ENCODE measurements at regions not wholly inside any gene's neighbourhood (a gene's known extent, or its start where the extent isn't known, plus 50 kb on each side); places are given as distances from the start of the nearest gene placed in this dataset.

DNA sequence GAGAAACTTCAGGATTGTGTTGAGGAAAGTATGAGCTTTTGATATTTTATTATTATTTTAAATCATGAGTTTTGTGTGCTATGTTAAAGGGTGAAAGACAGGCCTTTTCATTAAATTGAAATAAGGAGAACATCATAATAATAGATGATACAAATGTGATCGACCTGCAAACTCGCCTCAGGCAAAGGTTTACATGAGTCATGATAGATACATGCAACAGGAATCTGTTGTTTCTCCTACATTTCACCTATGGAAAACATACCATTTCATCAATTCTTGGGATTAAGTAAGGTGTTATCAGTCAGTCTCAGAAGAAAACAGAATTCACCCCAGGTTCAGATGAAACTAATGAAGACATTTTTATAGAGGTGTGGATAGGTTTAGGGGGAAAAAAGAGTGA, 1992.5 kb upstream of the PIK3C3 start:
- Histone ChIP-seq H3F3A (ENCODE audit: control insufficient read depth, insufficient read depth) (no peaks in the 10 kb centered on the region), H3K4me3 (ENCODE audit: low read length) (no peak overlapping the region), H3K4me1 (ENCODE audit: control insufficient read depth, low read length) (no peaks in the 10 kb centered on the region), H3K9me3 (ENCODE audit: control insufficient read depth, insufficient read depth, low read length) (no peaks in the 10 kb centered on the region), H3K36me3 (ENCODE audit: control insufficient read depth, low read length) (no peaks in the 10 kb centered on the region), H4K20me1 (ENCODE audit: control insufficient read depth, insufficient read depth, low read depth, low read length) (no peaks in the 10 kb centered on the region), H3K79me2 (ENCODE audit: control insufficient read depth, low read length) (no peaks in the 10 kb centered on the region), H3K27ac (ENCODE audit: low read depth, low read length) (no peak overlapping the region), H3K27me3 (ENCODE audit: control insufficient read depth, low read length) (no peaks in the 10 kb centered on the region), H3K9me2 (replicated peaks; ENCODE audit: control insufficient read depth, low read length) (no peaks in the 10 kb centered on the region), H3K4me2 (ENCODE audit: low read length) (no peak overlapping the region)
- TF ChIP-seq, protein P1, sequence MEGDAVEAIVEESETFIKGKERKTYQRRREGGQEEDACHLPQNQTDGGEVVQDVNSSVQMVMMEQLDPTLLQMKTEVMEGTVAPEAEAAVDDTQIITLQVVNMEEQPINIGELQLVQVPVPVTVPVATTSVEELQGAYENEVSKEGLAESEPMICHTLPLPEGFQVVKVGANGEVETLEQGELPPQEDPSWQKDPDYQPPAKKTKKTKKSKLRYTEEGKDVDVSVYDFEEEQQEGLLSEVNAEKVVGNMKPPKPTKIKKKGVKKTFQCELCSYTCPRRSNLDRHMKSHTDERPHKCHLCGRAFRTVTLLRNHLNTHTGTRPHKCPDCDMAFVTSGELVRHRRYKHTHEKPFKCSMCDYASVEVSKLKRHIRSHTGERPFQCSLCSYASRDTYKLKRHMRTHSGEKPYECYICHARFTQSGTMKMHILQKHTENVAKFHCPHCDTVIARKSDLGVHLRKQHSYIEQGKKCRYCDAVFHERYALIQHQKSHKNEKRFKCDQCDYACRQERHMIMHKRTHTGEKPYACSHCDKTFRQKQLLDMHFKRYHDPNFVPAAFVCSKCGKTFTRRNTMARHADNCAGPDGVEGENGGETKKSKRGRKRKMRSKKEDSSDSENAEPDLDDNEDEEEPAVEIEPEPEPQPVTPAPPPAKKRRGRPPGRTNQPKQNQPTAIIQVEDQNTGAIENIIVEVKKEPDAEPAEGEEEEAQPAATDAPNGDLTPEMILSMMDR (IDR thresholded peaks at IDR 0.05; ENCODE audit: low read depth, low read length, poor library complexity, severe bottlenecking) = no peak
- TF ChIP-seq EZH2phosphoT487 (IDR thresholded peaks at IDR 0.05; ENCODE audit: borderline replicate concordance, low read length) = no peak

DNA sequence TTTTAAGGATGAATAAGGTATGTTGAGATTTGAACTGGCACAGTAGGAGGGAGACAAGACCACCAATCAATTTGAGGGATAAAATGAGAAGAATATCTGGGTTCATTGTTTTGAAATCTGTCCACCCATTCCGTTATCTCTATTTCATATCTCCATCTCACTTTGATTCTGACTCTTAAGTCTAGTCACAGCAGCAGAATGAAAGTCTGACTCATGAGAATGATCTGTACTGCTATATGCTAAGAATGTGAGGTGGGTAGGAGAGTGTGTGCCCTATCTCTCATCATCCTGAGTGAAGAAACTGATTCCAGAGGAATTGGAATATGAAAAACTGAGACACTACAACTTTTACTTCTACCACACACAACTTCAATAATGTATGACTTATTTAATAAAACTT, 1994.5 kb upstream of the PIK3C3 start:
- Histone ChIP-seq H3K4me1 (ENCODE audit: control insufficient read depth, low read length) (no peaks in the 10 kb centered on the region), H3K9me2 (replicated peaks; ENCODE audit: control insufficient read depth, low read length) (no peaks in the 10 kb centered on the region), H3K9me3 (ENCODE audit: control insufficient read depth, insufficient read depth, low read length) (no peaks in the 10 kb centered on the region), H3K36me3 (ENCODE audit: control insufficient read depth, low read length) (no peaks in the 10 kb centered on the region), H3K4me3 (ENCODE audit: low read length) (no peak overlapping the region), H3F3A (ENCODE audit: control insufficient read depth, insufficient read depth) (no peaks in the 10 kb centered on the region), H3K79me2 (ENCODE audit: control insufficient read depth, low read length) (no peaks in the 10 kb centered on the region), H4K20me1 (ENCODE audit: control insufficient read depth, insufficient read depth, low read depth, low read length) (no peaks in the 10 kb centered on the region), H3K27ac (ENCODE audit: low read depth, low read length) (no peak overlapping the region), H3K4me2 (ENCODE audit: low read length) (no peak overlapping the region), H3K27me3 (ENCODE audit: control insufficient read depth, low read length) (no peaks in the 10 kb centered on the region)
- no peak for TF ChIP-seq EZH2phosphoT487 (IDR thresholded peaks at IDR 0.05; ENCODE audit: borderline replicate concordance, low read length)
- TF ChIP-seq, protein P1 (IDR thresholded peaks at IDR 0.05; ENCODE audit: low read depth, low read length, poor library complexity, severe bottlenecking) = no peak

DNA sequence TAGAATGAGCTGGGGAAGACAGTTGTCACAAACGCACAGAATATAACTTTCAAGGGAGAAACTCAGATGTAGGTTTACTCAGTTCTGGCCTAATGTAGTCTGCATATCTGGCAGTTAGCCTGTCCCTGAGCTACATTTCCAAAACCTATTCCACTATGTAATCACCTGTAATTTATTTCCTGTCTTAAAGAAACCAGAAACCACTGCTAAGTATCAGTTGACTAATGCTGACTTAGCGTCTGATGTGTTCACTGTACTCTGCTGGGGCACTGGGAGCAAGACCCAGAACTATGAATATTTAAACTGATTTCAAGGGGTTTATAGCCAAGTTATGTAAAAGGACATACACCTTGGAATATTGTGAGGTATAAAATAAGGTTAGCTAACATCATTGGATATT, 1995.2 kb upstream of the PIK3C3 start:
- Histone ChIP-seq H3K36me3 (ENCODE audit: control insufficient read depth, low read length) (no peaks in the 10 kb centered on the region), H4K20me1 (ENCODE audit: control insufficient read depth, insufficient read depth, low read depth, low read length) (no peaks in the 10 kb centered on the region), H3K4me2 (ENCODE audit: low read length) (no peak overlapping the region), H3K27ac (ENCODE audit: low read depth, low read length) (no peak overlapping the region), H3K4me3 (ENCODE audit: low read length) (no peak overlapping the region), H3K4me1 (ENCODE audit: control insufficient read depth, low read length) (no peaks in the 10 kb centered on the region), H3K9me3 (ENCODE audit: control insufficient read depth, insufficient read depth, low read length) (no peaks in the 10 kb centered on the region), H3K9me2 (replicated peaks; ENCODE audit: control insufficient read depth, low read length) (no peaks in the 10 kb centered on the region), H3F3A (ENCODE audit: control insufficient read depth, insufficient read depth) (no peaks in the 10 kb centered on the region), H3K79me2 (ENCODE audit: control insufficient read depth, low read length) (no peaks in the 10 kb centered on the region), H3K27me3 (ENCODE audit: control insufficient read depth, low read length) (no peaks in the 10 kb centered on the region)
- TF ChIP-seq EZH2phosphoT487 (IDR thresholded peaks at IDR 0.05; ENCODE audit: borderline replicate concordance, low read length) = no peak
- TF ChIP-seq, protein P1 (IDR thresholded peaks at IDR 0.05; ENCODE audit: low read depth, low read length, poor library complexity, severe bottlenecking) = no peak

DNA sequence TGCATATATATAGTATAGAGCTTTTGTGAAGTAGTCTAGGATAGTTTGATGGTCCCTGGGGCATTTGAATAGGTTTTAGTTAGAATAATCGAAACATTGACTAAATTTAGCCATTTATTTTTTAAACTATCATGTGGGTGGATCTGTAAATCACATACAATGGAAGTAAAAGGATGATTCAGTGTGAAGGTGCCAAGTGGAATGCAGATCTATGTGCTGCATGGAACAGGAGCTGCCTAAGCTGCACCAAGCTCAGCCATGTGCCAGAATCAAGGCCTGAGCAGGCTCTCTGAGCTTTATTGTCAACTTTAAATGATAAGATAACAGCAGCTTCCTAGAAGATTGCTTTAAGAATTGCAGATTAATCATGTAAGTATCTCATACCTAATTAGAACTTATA, 1996.2 kb upstream of the PIK3C3 start:
- Histone ChIP-seq H3K4me2 (ENCODE audit: low read length) (no peak overlapping the region), H3K9me2 (replicated peaks; ENCODE audit: control insufficient read depth, low read length) (no peaks in the 10 kb centered on the region), H3K36me3 (ENCODE audit: control insufficient read depth, low read length) (no peaks in the 10 kb centered on the region), H4K20me1 (ENCODE audit: control insufficient read depth, insufficient read depth, low read depth, low read length) (no peaks in the 10 kb centered on the region), H3K4me3 (ENCODE audit: low read length) (no peak overlapping the region), H3K27me3 (ENCODE audit: control insufficient read depth, low read length) (no peaks in the 10 kb centered on the region), H3K4me1 (ENCODE audit: control insufficient read depth, low read length) (no peaks in the 10 kb centered on the region), H3K9me3 (ENCODE audit: control insufficient read depth, insufficient read depth, low read length) (no peaks in the 10 kb centered on the region), H3K27ac (ENCODE audit: low read depth, low read length) (no peak overlapping the region), H3F3A (ENCODE audit: control insufficient read depth, insufficient read depth) (no peaks in the 10 kb centered on the region), H3K79me2 (ENCODE audit: control insufficient read depth, low read length) (no peaks in the 10 kb centered on the region)
- TF ChIP-seq, protein P1 (IDR thresholded peaks at IDR 0.05; ENCODE audit: low read depth, low read length, poor library complexity, severe bottlenecking) = no peak
- no peak for TF ChIP-seq EZH2phosphoT487 (IDR thresholded peaks at IDR 0.05; ENCODE audit: borderline replicate concordance, low read length)

Measured in DOHH2 (cell line).